Loucy (cell line): ENCODE measurements at regions not wholly inside any gene's neighbourhood (a gene's known extent, or its start where the extent isn't known, plus 50 kb on each side); places are given as distances from the start of the nearest gene placed in this dataset.

Experiments
- H2AFZ ChIP-seq: fragments of 200-600 bp; sonication (generic); 2 replicates; pipeline ENCODE4 v1.6.0; 2016; ENCODE audit warnings: antibody characterized with exemption, mild to moderate bottlenecking, low read length, moderate library complexity
- H3F3A ChIP-seq: fragments of 200-600 bp; 2 replicates; pipeline ENCODE4 v1.6.0; 2016; ENCODE audit warnings: antibody characterized with exemption, low read depth, mild to moderate bottlenecking
- H3K27me3 ChIP-seq: fragments of 200-600 bp; sonication (generic); 2 replicates; pipeline ENCODE4 v1.6.1; 2014; ENCODE audit warnings: low read length, mild to moderate bottlenecking; ENCODE audit not compliant: insufficient read depth, poor library complexity, severe bottlenecking
- H3K36me3 ChIP-seq: fragments of 200-600 bp; sonication (generic); 2 replicates; pipeline ENCODE4 v1.6.1; 2016; ENCODE audit warnings: low read length; ENCODE audit not compliant: insufficient read depth
- H3K4me1 ChIP-seq: fragments of 200-600 bp; sonication (generic); 2 replicates; pipeline ENCODE4 v1.5.1; 2014; ENCODE audit warnings: low read length, mild to moderate bottlenecking; ENCODE audit not compliant: insufficient read depth, poor library complexity, severe bottlenecking
- H3K4me2 ChIP-seq: fragments of 200-600 bp; sonication (generic); 2 replicates; pipeline ENCODE4 v1.6.0; 2014; ENCODE audit warnings: antibody characterized with exemption, low read length, low read depth, mild to moderate bottlenecking; ENCODE audit not compliant: poor library complexity, severe bottlenecking
- H3K4me3 ChIP-seq: fragments of 200-600 bp; sonication (generic); 2 replicates; pipeline ENCODE4 v1.5.1; 2014; ENCODE audit warnings: low read length, mild to moderate bottlenecking, mixed read lengths; ENCODE audit not compliant: poor library complexity, severe bottlenecking
- H3K79me2 ChIP-seq: fragments of 200-600 bp; sonication (generic); 2 replicates; pipeline ENCODE4 v1.6.1; 2014; ENCODE audit warnings: low read length; ENCODE audit not compliant: insufficient read depth
- H3K9ac ChIP-seq: fragments of 200-600 bp; sonication (generic); 2 replicates; pipeline ENCODE4 v1.6.0; 2014; ENCODE audit warnings: mild to moderate bottlenecking, low read depth, low read length, moderate library complexity; ENCODE audit not compliant: poor library complexity, severe bottlenecking
- H3K9me2 ChIP-seq: fragments of 200-600 bp; sonication (generic); replicated peaks from 2 replicates; pipeline ENCODE4 v1.6.1; 2016; ENCODE audit warnings: low read depth, low read length, mixed read lengths
- H3K9me3 ChIP-seq: fragments of 200-600 bp; sonication (generic); 2 replicates; pipeline ENCODE4 v1.6.1; 2014; ENCODE audit warnings: mild to moderate bottlenecking, antibody characterized with exemption, low read length, low read depth; ENCODE audit not compliant: insufficient read depth
- H4K20me1 ChIP-seq: fragments of 200-600 bp; sonication (generic); 2 replicates; pipeline ENCODE4 v1.6.0; 2014; ENCODE audit warnings: antibody characterized with exemption, low read length, mild to moderate bottlenecking; ENCODE audit not compliant: insufficient read depth, poor library complexity, severe bottlenecking
- EZH2phosphoT487 ChIP-seq: fragments of 200-600 bp; IDR thresholded peaks from 2 replicates; pipeline ENCODE4 v1.6.1; 2018; ENCODE audit warnings: antibody characterized with exemption, mild to moderate bottlenecking, moderate library complexity, borderline replicate concordance
- TF ChIP-seq, protein P1 (sequence below): fragments of 200-600 bp; sonication (generic); conservative IDR thresholded peaks from 2 replicates; pipeline ENCODE4 v1.5.1; 2014; ENCODE audit warnings: mild to moderate bottlenecking, antibody characterized with exemption, low read length

DNA sequence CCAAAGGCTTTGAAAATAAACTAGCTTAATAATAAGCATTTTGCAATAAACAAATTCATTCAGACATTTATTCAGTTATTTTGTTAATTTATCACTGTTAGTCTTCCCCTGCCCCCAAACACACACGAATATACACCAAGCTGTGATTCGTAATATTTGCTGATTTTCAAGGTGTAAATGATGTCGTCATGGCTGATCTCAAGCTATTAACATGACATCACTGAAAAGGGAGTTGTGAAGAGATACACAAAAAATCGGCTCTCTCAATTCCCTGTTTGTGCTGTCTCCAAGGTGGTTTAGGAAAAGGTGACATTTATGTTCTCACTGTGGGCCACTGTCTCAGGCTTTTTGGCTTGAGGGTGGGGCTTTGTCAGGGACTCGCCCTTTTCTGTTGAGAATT, 413.3 kb downstream of the CDH9 start:
- no peaks in the 10 kb centered on the region for H3K36me3 ChIP-seq
- no peak overlapping the region for H3K4me2 ChIP-seq
- no peak overlapping the region for H2AFZ ChIP-seq
- no peaks in the 10 kb centered on the region for H3K9me2 ChIP-seq
- no peaks in the 10 kb centered on the region for H3F3A ChIP-seq
- H3K4me1 ChIP-seq, result no peaks in the 10 kb centered on the region
- no peaks in the 10 kb centered on the region for H3K27me3 ChIP-seq
- no peaks in the 10 kb centered on the region for H4K20me1 ChIP-seq
- H3K4me3 ChIP-seq, result no peak overlapping the region
- H3K79me2 ChIP-seq, result no peaks in the 10 kb centered on the region
- TF ChIP-seq, protein P1, sequence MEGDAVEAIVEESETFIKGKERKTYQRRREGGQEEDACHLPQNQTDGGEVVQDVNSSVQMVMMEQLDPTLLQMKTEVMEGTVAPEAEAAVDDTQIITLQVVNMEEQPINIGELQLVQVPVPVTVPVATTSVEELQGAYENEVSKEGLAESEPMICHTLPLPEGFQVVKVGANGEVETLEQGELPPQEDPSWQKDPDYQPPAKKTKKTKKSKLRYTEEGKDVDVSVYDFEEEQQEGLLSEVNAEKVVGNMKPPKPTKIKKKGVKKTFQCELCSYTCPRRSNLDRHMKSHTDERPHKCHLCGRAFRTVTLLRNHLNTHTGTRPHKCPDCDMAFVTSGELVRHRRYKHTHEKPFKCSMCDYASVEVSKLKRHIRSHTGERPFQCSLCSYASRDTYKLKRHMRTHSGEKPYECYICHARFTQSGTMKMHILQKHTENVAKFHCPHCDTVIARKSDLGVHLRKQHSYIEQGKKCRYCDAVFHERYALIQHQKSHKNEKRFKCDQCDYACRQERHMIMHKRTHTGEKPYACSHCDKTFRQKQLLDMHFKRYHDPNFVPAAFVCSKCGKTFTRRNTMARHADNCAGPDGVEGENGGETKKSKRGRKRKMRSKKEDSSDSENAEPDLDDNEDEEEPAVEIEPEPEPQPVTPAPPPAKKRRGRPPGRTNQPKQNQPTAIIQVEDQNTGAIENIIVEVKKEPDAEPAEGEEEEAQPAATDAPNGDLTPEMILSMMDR, result no peak
- TF ChIP-seq EZH2phosphoT487, result no peak
- no peaks in the 10 kb centered on the region for H3K9me3 ChIP-seq
- no peak overlapping the region for H3K9ac ChIP-seq

DNA sequence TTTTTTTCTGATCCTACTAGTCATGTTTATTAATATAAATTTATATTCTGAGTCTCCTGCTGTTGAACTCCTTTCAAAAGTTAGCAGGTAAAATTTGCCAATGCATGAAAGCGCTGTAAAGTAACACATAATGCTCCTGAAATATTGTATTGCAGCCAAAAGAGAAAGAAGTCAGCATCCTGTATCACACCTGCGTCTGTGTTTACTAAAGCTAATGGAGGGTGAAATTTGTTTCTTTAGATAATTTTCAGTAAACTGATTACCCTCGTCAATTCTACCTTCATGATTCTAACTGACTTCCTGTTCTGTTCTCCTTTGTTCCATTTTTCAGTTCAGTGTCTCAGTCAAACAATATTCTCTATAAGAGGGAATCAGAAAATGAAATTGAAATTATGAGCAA, 415.4 kb downstream of the CDH9 start:
- Histone ChIP-seq H3F3A (no peaks in the 10 kb centered on the region), H3K36me3 (no peaks in the 10 kb centered on the region), H3K4me2 (no peak overlapping the region), H3K27me3 (no peaks in the 10 kb centered on the region), H3K79me2 (no peaks in the 10 kb centered on the region), H3K4me1 (no peaks in the 10 kb centered on the region), H4K20me1 (no peaks in the 10 kb centered on the region), H3K9me2 (no peaks in the 10 kb centered on the region), H3K9ac (no peak overlapping the region), H3K9me3 (no peaks in the 10 kb centered on the region), H3K4me3 (no peak overlapping the region), H2AFZ (no peak overlapping the region)
- TF ChIP-seq, protein P1, result no peak
- TF ChIP-seq EZH2phosphoT487, result no peak

DNA sequence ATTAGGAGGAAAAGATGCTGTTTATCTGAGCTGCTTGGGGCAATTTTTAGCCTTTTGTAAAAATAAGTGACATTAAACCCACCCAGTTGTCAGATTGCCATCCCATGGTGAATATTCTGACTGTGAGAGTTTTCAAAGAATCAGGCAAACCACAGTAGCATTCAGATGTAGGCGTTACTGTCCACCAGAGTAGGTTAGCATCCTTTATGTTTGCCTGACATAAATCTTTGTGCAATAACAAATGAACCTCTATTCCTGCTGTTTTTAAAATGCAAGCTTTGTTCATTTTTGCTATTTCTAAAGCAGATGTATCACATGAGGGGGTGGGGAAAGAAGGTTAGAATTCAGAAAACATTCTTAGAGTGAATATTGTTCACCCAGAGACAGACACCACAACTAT, 427.8 kb downstream of the CDH9 start:
- Histone ChIP-seq H3K9ac (no peak overlapping the region), H3K9me2 (no peaks in the 10 kb centered on the region), H3K27me3 (no peaks in the 10 kb centered on the region), H3K36me3 (no peaks in the 10 kb centered on the region), H2AFZ (no peak overlapping the region), H3K4me2 (no peak overlapping the region), H3K79me2 (no peaks in the 10 kb centered on the region), H3F3A (no peaks in the 10 kb centered on the region), H4K20me1 (no peaks in the 10 kb centered on the region), H3K4me3 (no peak overlapping the region), H3K9me3 (no peaks in the 10 kb centered on the region), H3K4me1 (no peaks in the 10 kb centered on the region)
- TF ChIP-seq, protein P1, result no peak
- no peak for TF ChIP-seq EZH2phosphoT487
